HG03354 (cell line): ENCODE measurements at regions not wholly inside any gene's neighbourhood (a gene's known extent, or its start where the extent isn't known, plus 50 kb on each side); places are given as distances from the start of the nearest gene placed in this dataset.
"Not testable (repeated sequence)": the region's sequence is repeated elsewhere in the genome, so short reads cannot be mapped to it uniquely, and the experiment has no call there.

Experiments
- ATAC-seq: cut with Tn5 transposase; IDR thresholded peaks from one replicate; pipeline ENCODE4 v1.9.1; 2021; ENCODE audit warnings: mild to moderate bottlenecking; ENCODE audit not compliant: unreplicated experiment, poor library complexity, severe bottlenecking

DNA sequence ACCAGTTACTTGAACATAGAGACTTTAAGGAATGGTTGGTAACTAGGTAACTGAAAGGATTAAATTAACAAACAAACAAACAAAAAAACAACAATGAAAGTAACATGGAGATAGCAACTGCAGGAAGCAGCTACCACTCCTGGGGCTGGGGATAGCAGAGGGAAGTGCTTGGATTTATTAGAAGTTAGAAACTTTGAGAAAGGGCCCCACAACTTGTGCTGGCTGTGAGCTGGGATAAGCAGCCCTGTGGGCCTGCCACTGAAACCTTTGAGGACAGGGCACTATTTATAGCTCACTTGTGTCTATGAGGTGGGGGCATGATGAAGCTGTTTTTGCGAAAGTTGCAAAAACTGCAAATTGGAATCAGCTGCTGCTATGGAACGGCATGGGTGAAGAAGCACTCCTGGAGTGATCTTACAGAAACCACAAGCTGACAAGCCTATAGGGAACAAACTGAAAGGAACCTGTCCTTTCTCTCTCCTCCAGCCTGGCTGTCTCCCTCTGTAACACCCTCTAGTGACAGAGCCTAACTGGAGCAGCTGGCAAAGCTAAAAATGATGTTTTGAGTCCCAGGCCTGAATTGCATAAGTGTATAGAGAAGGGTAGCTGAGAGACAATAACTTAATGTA is 91.4 kb upstream of the RANBP6 start:
- ATAC-seq = peak; percentile 90

DNA sequence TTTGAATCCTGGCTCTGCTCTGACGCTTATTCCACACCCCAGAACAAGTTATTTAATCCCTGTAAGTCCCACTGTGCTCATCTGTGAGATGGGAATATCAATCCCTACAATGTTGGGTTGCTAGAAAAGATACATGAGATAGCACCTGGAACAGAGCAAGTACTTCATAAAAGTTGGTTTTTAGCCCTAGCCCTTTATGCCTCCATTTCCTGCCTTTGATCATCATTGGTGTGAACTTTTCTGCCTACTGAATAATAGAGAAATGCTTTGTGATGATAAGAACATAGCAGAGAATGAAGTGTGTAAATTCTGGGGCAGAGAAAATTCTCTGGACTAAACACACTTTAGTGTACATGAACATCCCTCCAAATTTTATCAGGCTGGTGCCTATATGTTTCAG is 90.3 kb upstream of the RANBP6 start:
- ATAC-seq = no peak

DNA sequence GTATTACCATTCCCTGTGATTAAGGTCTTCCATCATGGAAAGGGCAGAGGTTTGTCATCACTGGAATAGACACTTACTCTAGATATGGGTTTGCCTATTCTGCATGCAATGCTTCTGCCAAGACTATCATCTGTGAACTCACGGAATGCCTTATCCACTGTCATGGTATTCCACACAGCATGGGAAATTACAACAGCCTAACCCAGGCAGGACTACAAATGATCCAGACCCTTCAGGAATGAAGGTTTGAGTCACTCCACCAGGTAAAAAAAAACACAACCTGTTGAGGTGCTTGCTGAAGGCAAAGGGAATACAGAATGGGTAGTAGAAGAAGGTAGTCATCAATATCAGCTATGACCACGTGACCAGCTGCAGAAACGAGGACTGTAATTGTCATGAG is 89.0 kb upstream of the RANBP6 start:
- not testable (repeated sequence) for ATAC-seq

DNA sequence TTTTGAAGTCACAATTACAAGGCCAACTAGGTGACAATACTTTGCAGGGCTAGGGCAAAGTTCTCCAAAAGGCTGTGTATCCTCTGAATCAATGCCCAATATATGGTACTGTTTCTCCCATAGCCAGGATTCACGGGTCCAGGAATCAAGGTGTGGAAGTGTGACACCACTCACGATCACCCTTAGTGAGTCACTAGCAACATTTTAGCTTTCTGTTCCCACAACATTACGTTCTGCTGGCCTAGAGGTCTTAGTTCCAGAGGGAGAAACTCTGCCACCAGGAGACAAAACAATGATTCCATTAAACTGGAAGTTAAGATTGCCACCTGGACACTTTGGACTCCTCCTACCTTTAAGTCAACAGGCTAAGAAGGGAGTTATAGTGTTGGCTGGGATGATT is 88.5 kb upstream of the RANBP6 start:
- ATAC-seq = not testable (repeated sequence)

DNA sequence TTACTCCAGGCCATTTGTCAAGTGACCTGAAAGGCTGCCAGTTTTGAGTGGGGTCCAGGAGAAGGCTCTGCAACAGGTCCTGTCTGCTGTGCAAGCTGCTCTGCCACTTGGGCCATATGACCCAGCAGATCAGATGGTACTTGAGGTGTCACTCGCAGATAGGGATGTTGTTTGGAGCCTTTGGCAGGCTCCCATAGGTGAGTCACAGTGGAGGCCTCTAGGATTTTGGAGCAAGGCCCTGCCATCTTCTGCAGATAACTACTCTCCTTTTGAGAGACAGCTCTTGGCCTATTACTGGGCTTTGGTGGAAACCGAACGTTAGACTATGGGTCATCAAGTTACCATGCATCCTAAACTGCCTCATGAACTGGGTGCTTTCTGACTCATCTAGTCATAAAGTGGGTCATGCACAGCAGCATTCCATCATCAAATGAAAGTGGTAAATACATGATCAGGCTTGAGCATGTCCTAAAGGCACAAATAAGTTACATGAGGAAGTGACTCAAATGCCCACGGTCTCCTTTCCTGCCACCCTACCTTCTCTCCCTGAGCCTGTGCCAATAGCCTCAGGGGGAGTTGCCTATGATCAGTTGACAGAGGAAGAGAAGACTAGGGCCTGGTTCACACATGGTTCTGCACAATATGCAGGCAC is 87.0 kb upstream of the RANBP6 start:
- not testable (repeated sequence) for ATAC-seq

DNA sequence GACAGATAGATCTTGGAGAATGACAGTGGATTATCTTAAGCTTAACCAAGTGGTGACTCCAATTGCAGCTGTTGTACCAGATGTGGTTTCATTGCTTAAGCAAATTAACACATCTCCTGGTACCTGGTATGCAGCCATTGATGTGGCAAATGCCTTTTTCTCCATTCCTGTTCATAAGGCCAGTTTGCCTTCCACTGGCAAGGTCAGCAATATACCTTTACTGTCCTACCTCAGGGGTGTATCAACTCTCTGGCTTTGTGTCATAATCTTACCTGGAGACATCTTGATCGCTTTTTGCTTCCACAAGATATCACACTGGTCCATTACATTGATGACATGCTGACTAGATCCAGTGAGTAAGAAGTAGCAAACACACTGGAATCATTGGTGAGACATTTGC is 86.3 kb upstream of the RANBP6 start:
- ATAC-seq = not testable (repeated sequence)

DNA sequence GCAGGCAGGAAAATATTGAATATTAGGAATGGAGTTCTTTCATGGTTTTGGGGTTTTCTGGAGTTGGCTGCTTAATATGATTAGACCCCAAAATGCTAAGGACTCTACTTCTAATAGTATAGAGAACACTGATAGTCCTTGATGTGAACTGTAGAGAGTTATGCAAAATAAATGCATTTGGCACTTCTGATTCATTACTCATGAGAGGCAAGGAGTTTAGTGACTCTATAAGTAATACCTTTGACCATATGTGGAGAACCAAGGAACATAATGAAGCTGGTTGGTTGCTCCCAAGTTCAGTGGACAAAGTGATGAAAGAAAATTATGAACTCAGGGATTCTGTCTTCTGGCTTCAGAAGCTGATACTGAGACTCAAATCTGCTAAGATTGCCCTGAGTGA is 83.9 kb upstream of the RANBP6 start:
- ATAC-seq = not testable (repeated sequence)

DNA sequence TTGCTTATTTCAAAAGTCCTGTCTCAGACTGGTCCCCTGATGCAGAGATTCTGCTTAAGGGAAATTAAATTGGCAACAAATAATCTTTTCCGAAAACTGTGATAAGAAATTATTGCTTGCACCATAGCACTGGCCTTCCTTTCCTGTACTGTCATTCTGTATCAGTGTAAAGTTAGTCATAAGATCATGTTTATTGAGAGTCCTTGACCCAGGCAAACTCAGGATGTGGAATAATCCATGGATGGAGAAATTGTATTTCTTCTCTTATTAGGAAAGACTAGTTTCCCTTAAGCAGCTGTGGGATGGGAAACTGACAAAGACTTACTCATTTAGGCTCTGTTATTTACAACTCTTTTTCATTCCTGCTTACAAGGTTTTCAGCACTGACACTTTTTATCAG is 83.0 kb upstream of the RANBP6 start:
- ATAC-seq = no peak

DNA sequence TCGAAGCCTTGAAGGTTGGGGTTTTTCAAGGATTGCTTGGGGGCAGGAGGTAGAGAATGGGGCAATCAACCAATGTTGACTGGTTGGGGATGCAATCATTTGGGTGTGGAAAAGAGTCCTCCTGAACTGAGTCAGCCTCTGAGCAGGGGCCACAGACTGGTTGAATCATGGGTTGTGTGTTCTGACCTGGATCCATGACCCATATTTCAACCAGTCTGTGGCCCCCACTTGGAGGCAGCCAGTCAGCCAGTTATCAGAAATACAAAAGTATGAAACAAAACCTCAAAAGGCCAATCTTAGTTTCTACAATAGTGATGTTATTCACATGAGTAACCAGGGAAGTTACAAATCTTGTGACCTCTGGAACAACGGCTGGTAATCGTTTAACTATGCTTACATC is 81.4 kb upstream of the RANBP6 start:
- ATAC-seq = no peak

DNA sequence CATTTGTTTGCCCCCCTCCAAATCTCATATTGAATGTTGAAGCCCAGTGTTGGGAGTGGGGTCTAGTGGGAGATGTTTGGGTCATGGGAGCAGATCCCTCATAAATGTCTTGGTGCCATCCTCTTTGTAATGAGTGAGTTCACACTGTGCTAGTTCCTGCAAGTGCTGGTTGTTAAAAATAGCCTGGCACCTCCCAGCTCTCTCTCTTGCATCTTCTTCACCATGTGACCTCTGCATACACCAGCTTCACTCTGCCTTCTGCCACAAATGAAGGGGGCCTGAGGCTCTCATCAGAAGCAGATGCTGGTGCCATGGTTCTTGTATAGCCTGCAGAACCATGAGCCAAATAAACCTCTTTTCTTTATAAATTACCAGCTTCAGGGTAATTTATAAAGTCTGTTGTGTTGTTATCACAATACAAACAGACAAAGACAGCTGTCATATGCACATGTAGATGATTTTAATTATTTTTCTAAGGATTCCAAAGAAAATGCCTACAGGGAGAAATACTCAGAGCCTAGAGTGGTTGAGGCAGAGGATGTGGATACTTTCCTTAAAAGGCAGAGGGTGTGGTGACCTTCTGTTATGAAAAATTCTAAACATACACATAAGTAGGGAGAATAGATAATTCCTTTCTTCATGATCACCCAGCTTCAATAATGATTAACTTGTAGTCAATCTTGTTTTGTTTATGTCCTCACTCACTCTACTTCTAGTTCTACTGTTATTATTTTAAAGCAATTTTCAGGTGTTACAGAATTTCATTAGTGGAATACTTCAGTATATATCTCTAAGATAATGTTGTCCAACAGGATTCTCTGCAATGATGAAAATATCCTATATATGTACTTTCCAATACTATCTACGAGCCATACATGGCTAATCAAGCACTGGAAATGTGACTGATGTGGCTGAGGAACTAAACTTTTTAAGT is 75.1 kb upstream of the RANBP6 start:
- no peak for ATAC-seq

DNA sequence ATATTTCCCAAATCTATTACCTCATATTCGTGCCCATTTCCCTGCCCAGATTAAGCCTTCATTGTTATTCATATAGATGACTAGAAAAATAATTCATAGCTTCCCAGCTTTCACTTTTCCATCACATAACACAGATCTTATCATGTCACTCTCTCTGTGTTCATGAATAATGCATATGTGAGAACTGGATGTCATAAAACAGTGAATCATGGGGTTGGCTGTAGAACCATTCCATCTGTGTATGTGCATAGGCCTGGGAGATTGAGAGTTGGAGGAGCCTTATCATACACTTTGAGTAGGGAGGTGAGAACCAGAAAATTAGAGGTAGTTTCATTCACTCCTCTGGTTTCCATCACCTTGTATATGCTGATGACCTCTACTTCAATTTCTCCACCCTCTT is 73.9 kb upstream of the RANBP6 start:
- no peak for ATAC-seq

DNA sequence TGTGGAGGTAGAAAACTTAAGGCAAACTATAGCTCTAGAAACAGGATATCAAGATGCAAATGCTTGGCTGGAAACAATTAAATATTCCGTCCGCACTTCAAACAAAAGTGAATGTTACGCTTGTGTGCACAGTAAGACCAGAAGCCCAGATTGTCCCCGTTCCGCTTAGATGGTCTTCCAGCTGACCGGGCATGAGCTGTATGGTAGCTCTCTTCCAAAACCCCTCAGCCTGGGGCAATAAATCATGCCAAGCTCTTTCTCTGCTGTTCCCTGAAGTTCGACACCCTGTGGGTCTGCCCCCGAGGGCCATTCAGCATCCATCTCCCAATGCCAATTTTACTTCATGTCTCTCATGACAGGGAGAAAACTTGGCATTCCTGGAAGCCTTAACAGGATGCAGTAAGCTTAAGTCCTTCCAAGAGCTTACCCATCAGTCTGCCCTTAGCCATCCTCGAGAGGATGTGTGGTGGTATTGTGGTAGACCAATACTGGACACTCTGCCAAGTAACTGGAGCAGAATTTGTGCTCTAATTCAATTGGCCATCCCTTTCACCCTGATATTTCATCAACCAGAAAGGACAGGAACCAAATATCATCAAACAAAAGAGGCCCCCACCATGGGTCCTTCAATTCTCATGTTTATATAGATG is 70.7 kb upstream of the RANBP6 start:
- ATAC-seq = no peak

DNA sequence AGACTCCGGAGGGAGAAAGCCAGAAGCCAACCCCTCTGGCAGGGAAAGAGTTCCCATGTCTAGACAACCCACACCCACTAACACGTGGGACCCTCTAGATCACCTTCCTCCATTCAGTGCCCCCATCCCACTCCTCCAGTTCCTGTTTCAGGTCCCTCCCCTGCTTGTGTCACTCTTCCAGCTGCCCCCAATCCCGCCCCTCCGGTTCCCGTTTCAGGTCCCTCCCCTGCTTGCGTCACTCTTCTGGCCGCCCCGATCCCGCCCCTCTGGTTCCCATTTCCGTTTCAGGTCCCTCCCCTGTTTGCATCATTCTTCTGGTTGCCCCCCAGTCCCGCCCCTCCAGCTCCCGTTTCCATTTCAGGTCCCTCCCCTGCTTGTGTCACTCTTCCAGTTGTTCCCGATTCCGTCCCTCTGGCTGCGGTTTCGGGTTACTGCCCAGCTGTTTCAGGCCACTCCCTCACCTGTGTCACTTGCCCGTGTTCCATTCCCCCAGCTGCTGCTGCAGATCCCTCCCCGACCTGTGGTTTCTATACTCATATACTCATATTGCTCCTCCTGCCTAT is 64.8 kb upstream of the RANBP6 start:
- peak; percentile 88 for ATAC-seq

DNA sequence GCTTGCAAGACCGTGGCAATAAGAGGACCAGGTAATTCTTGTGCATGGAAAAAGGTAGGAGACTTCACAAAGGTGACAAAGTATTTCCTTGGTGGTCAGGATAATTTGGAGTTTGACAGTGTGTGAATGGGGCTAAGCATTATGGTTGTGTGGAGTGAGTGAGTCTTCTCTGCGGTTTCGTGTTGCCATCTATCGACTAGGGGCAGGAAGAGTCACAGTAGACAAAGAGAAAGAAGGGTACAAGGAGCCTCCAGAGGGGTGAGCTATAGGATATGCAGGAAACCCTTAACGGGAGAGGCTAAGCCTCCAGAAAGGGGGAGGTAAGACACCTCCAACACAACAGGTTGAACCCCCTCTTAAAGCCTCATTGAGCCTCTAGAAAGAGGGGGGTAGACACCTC is 64.0 kb upstream of the RANBP6 start:
- no peak for ATAC-seq

DNA sequence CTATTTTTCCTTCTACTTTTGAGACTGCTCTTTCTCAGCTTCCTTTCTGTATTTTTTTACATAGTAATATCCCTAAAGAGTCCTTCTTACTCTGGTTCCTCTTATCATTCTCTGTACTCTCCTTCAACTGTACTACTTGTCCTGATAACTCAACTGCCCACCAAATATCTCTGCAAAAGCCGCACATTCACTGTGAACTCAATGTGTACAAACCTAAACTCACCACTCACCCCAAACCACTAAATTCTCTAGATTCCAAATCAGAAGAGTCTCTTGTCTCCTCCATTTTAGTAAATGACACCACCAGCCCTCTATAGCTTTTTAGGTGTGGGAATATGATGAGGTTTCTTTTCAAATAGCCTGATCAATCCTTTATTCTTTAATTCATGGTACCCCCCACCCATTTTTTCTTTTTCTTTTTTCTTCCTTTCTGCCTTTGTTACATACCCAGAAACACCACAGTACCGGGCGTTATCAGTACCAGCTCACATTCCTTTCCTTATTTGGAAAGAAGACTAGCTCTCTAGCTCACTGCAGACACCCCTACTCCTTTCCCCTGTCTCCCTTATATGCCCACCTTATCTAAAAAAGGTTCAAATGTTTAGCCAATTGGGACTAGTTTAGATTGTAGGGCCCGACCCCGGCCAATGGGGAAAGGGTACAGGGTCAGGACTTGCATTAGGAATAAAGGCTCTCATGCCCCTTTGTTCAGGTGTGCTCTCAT is 63.1 kb upstream of the RANBP6 start:
- ATAC-seq = no peak

DNA sequence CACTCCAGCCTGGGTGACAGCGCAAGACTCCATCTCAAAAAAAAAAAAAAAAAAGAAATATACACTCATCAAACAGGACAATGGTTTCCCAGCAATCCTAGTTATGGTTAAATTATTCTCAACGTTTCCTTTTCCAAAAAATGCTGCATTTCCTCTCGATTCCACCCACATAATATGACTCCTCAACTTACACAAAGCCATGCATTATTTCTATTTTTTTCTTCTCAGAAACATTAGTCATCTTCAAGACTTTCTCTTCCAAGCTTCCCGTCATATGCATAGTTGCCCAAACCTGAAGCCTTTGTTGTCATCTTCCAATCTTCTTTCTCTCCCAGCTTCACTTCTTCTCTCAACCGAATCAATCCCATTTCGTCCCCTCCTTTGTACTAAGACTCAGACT is 61.4 kb upstream of the RANBP6 start:
- ATAC-seq = no peak

DNA sequence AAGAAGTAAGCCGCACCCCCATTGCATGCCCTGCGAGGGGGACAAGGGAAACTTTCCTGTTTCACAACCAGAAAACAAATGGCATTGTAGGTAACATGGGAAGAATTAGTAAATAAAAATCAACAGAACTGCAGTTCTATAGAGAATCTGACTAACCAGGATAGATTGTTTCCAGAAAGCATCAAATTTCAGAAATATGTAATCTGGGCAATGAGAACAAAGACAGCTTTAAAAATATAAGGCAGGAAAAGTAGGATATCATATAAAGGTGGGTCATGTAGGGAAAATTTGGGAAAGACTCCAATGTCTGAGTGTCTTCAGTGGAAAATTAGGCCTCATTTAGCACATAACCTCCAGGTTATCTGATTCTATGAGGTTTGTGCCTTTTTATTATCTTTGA is 58.3 kb upstream of the RANBP6 start:
- no peak for ATAC-seq

DNA sequence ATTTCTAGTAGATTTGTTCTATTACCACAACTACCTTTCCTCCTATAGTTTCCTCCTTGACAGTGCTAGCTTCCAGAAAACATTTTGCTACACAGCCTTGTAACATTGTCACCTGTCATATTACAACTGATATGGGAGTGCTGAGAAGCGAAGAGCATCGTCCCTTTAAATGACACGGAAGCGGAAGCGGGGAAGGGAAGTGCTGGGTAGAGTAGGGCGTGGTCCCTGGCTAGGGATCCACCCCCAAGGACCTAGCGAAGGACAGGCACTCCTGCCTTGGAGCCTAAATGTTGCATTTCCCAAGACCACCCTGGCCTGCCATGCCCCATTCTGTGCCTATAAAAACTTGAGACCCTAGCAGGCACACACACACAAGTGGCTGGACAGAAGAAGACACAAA is 57.4 kb upstream of the RANBP6 start:
- no peak for ATAC-seq

DNA sequence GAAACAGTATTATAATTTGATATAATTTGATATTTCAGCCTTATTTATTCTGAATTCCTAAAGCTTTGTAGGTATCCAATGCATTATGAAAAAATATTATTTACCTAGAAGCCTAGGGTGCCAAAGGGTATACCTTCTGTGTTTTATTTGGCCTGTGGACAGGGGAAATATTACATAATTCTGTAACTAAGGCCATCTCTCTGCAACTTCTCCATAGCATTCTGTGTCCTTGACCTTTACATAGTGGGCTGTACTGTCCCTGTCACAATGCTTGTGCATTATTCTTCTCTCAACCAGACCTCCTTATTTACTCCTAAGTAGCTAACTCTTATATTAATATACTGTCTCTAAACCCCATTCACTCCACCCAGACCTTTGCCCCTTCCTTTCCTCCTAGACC is 57.0 kb upstream of the RANBP6 start:
- ATAC-seq = no peak
